ENCODE measurements at regions not wholly inside any gene's neighbourhood (a gene's known extent, or its start where the extent isn't known, plus 50 kb on each side); places are given as distances from the start of the nearest gene placed in this dataset.
"Not testable (repeated sequence)": the region's sequence is repeated elsewhere in the genome, so short reads cannot be mapped to it uniquely, and the experiment has no call there.

DNA sequence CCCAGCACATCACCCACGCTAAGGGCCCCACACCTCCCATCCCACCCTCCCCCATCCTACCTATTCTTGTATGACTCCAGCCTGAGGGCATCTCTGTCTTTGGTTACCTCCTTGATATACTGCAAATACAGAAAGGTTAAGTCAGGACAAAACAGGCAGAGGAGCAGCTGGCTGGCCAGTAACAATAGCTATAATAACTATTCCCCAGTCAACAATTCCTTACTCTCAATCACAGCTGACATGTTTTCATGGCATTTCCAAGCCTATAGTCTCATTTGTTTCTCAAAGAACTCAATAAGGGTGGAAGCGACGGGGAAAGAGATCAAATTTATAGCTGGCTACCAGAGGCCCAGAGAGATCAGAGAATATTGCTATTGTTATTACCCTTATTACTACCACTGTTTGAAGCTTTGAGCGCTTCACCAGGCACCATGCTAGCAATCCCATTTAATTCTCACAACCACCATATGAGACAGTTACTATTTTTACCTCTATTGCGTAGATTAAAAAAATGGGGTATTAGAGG is 93.0 kb upstream of the C2CD4B start:
- ATAC-seq (no peak), DNase-seq (ENCODE audit: low spot score in 2 of 2) (no peak)
- Mint-ChIP-seq H3K9me3 (peaks cover 14 to 21% of the 10 kb centered on the region in 2 donors), H3K27ac (no peak overlapping the region), H3K36me3 (peaks cover 18 to 19% of the 10 kb centered on the region in 2 donors)

GRCh38 chr15:62262305-62262941 is 97.3 kb upstream of the C2CD4B start:
- peak in 1 of 2 donors; percentile 22 for ATAC-seq
- H3K9me3 Mint-ChIP-seq: peaks cover 26 to 31% of the 10 kb centered on the region in 2 donors
- no peak for DNase-seq (ENCODE audit: low spot score in 2 of 2)
- H3K27ac Mint-ChIP-seq: peak overlapping the region; percentile 86 to 97
- H3K36me3 Mint-ChIP-seq: peaks cover 29 to 31% of the 10 kb centered on the region in 2 donors

DNA sequence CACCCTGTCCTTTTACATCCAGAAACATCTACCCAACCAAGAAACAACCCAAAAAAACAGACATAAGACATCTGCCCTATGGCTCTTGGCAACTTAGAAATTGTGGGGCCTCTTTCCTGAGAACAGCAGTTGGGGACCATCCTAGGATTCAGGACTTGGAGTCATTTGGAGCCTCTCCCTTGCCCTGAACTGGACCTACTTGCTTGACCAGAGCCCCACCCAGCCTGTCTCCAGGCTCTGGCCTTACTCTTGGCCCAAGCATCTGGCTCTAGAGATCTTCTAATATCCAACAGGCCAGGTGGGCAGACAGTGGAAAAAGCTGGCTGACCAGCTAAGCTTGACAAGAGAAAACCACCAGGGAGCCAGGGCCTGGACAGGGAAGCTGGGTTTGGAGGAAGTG is 99.1 kb upstream of the C2CD4B start:
- peaks cover 37 to 42% of the 10 kb centered on the region in 2 donors for H3K9me3 Mint-ChIP-seq
- H3K27ac Mint-ChIP-seq: peak overlapping the region in 1 of 2 donors; percentile 86
- ATAC-seq (no peak), DNase-seq (ENCODE audit: low spot score in 2 of 2) (no peak)
- peaks cover 41 to 43% of the 10 kb centered on the region in 2 donors for H3K36me3 Mint-ChIP-seq

GRCh38 chr15:62269504-62269903 is 104.4 kb upstream of the C2CD4B start:
- ATAC-seq (no peak), DNase-seq (ENCODE audit: low spot score in 2 of 2) (no peak)
- H3K36me3 Mint-ChIP-seq: peaks cover 22 to 39% of the 10 kb centered on the region in 2 donors
- H3K27ac Mint-ChIP-seq: no peak overlapping the region
- peaks cover 21 to 25% of the 10 kb centered on the region in 2 donors for H3K9me3 Mint-ChIP-seq

DNA sequence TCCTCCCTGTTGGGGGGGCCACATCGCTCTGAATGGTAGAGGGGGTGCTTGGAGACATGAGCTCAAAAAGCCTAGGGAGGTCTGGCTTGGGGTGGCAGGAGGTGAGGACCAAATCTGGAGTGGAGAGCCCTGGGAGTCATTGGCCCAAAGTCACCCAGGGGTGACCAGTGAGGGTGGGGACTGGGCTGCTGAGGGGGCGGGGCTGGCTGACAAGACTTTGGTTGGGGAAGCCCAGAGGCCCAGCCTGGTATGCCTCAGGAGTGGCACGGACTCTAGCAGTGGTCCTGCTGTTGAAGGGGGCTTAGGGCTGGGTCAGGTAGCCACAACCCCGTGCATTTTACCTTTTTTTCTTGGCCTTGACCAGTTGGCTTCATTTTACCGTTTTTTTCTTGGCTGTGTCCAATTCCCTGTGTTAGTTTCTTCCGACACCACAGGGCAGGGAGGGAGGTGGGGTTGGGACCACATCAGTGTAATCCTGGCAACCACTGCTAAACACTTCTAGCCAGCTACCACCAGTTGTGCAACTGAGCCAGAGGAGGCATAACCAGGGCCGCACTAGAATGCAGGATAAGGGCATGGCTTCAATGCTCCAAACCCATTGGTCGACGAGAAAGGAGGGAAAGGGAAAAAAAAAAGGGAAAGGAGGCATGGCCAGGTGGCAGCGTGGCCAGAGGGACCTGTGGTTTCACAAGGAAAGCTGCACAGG is 105.3 kb upstream of the C2CD4B start:
- peaks cover 22 to 39% of the 10 kb centered on the region in 2 donors for H3K36me3 Mint-ChIP-seq
- ATAC-seq: no peak
- DNase-seq (ENCODE audit: low spot score in 2 of 2): no peak
- peaks cover 21 to 25% of the 10 kb centered on the region in 2 donors for H3K9me3 Mint-ChIP-seq
- no peak overlapping the region for H3K27ac Mint-ChIP-seq

DNA sequence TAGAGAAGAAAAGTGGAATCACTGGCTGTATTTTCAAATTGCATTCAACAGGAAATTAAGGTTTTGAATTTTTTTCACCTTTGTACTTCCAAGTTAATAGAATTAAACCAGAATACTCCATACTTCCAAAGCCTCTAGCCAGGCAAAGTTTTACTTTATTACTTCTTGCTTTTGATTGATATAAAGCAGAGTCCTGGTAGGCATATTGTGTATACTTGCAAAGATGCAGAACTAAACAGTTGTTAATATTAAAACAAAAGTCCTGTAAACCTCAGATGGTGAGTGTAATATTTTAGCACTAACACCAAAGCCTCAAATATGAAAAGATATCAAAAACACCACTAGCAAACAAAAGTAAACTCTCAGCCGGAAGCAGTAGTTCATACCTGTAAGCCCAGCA is 107.2 kb upstream of the C2CD4B start:
- ATAC-seq (no peak), DNase-seq (ENCODE audit: low spot score in 2 of 2) (no peak)
- Mint-ChIP-seq H3K36me3 (peaks cover 18 to 26% of the 10 kb centered on the region in 2 donors), H3K27ac (no peak overlapping the region), H3K9me3 (peaks cover 16 to 20% of the 10 kb centered on the region in 2 donors)

DNA sequence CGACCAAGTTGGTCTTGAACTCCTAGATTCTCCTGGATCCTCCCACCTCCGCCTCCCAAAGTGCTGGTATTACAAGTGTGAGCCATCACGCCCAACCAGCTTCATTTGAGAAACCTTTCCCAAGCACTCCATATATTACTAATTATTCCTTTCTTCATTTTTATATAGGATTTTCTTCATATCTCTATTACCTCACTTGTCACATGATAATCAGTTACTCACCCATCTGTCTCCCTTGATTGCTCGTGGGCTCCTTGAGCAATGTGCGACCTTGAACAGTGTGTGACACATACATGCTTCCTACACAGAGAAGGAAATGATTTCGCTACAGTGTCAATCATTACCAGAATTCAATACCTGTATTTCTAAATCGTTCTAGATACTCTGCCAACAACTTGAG is 110.7 kb upstream of the C2CD4B start:
- H3K36me3 Mint-ChIP-seq: peaks cover 0 to 5% of the 10 kb centered on the region in 2 donors
- no peak for DNase-seq (ENCODE audit: low spot score in 2 of 2)
- ATAC-seq: no peak
- no peaks in the 10 kb centered on the region for H3K9me3 Mint-ChIP-seq
- H3K27ac Mint-ChIP-seq: no peak overlapping the region

- no peak for ATAC-seq
- DNase-seq (ENCODE audit: low spot score in 2 of 2): no peak
- H3K27ac Mint-ChIP-seq: no peak overlapping the region
- no peaks in the 10 kb centered on the region for H3K9me3 Mint-ChIP-seq
- H3K36me3 Mint-ChIP-seq: no peaks in the 10 kb centered on the region
These were observed 112.8 kb upstream of the C2CD4B start for GRCh38 chr15:62277816-62278394.

- no peak overlapping the region for H3K27ac Mint-ChIP-seq
- DNase-seq (ENCODE audit: low spot score in 2 of 2) (no peak), ATAC-seq (no peak)
- no peaks in the 10 kb centered on the region for H3K9me3 Mint-ChIP-seq
- no peaks in the 10 kb centered on the region for H3K36me3 Mint-ChIP-seq
These were observed 113.4 kb upstream of the C2CD4B start for GRCh38 chr15:62278534-62278933.

- ATAC-seq (no peak), DNase-seq (ENCODE audit: low spot score in 2 of 2) (no peak)
- Mint-ChIP-seq H3K36me3 (no peaks in the 10 kb centered on the region), H3K27ac (no peak overlapping the region), H3K9me3 (no peaks in the 10 kb centered on the region)
These were observed 114.0 kb upstream of the C2CD4B start for GRCh38 chr15:62279041-62279440.

DNA sequence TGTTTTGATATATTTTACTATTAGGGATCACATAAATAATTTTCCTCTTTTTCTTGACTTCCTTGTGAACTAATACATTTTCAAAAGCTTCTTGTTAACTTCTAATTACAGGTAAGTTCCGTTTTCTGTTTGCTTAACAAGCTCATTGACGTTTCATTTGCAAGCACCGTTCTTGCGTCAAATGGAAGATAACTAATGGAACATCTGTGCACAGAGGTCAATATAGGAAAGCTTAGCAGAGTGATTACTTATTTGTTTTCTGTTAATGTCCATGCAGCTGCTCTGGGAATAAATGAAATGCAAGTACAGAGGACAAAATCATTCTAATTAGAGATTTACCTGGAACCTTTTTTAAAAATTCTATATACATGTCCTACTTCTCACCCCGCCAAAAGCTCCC is 115.5 kb upstream of the C2CD4B start:
- no peaks in the 10 kb centered on the region for H3K36me3 Mint-ChIP-seq
- ATAC-seq (no peak), DNase-seq (ENCODE audit: low spot score in 2 of 2) (no peak)
- H3K27ac Mint-ChIP-seq: no peak overlapping the region
- H3K9me3 Mint-ChIP-seq: no peaks in the 10 kb centered on the region

DNA sequence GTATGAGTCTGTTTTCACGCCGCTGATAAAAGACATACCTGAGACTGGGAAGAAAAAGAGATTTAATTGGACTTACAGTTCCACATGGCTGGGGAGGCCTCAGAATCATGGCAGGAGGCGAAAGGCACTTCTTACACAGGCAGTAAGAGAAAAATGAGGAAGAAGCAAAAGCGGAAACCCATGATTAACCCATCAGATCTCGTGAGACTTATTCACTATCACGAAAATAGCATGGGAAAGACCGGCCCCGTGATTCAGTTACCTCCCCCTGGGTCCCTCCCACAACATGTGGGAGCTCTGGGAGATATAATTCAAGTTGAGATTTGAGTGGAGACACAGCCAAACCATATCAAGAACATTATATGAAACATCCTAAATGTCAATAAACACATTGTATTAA is 116.7 kb upstream of the C2CD4B start:
- not testable (repeated sequence) for H3K27ac Mint-ChIP-seq; DNase-seq (ENCODE audit: low spot score in 2 of 2); ATAC-seq; H3K9me3 Mint-ChIP-seq; H3K36me3 Mint-ChIP-seq

DNA sequence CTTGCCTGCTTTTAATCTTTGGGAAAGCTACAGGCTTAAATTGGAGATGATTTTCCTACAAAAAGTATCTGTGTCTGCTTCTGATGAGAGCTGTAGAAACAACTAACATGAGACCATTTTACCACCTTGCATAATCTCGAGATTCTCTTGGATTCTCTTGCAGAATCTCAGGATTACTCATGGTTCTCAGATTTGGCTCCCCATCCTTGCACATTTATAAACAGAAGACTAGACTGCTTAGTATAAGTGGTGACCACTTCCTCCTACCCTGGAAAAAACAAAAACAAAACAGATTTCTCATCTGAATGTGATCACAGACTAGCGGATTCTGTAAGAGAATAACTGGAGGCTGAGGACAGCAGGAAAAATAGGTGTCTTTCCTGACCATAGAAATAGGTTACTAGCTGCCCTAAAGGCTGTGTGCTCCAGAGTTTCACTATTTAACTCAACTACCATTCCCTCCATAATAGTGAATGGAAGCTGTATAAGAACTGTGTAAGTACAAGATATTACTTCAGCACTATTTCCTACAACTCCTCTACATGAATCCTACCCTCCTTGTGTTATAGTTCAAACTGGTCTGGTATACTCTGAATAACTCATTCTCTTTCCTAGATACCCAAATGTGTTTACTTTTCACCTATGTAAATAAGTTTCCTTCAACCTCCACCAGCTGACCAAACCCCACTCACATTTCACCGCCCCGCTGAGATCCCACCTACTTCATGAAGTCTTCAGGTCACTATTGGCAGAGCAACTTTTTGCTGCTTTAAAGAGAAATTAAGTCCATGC is 122.2 kb upstream of the C2CD4B start:
- Mint-ChIP-seq H3K9me3 (no peaks in the 10 kb centered on the region), H3K27ac (no peak overlapping the region), H3K36me3 (no peaks in the 10 kb centered on the region)
- DNase-seq (ENCODE audit: low spot score in 2 of 2) (no peak), ATAC-seq (no peak)

DNA sequence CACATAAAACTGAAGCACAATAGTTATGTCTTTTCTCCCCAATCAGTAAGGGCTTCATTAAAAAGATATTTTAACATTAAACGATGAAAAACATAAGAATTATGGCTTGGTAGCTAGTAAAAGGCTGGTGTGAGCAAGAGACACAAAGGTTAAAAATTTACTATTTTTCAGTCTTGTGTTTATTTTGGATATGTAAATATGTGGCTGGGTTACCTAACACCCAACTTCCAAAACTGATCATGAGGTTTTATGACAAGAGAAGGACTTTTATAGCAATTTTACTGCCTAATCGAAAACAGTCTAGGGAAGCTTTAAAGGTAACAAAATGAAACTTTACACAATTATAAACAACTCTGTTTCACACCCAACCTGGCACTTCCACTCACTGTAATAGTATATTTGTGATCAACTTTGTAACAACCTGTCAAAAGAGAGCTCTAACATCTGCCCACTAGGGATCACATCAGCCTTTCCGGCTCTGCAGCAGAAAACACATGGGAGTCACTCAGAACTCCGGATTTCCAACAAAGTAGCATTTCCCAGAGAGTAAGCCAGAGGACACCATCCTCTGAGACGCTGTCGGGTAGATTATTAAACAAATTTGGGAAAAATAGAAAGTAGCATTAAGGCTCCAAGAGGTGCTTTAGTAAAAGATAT is 123.4 kb upstream of the C2CD4B start:
- Mint-ChIP-seq H3K9me3 (peaks cover 0 to 3% of the 10 kb centered on the region in 2 donors), H3K27ac (no peak overlapping the region), H3K36me3 (peaks cover 0 to 5% of the 10 kb centered on the region in 2 donors)
- no peak for ATAC-seq
- no peak for DNase-seq (ENCODE audit: low spot score in 2 of 2)

DNA sequence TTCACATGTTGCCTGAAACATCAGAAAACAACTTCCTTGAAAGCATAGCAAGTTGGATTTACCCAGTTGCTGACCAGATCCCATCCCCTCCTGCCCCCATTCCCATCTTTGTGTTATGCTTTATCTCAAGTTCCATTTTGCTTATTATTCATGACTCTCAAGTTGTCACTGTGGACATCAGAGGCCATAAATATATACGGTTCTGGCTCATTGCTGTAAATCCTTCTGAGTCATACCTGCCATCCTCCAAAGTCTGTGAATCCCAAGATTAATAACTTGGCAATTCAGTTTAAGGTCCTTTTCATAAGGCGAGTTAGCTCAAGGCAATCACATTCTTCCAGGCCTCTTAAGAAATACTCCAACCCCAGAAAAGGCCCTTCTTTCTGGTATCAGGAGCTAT is 126.2 kb upstream of the C2CD4B start:
- no peak for ATAC-seq
- H3K36me3 Mint-ChIP-seq: peaks cover 0 to 5% of the 10 kb centered on the region in 2 donors
- no peak overlapping the region for H3K27ac Mint-ChIP-seq
- peaks cover 0 to 8% of the 10 kb centered on the region in 2 donors for H3K9me3 Mint-ChIP-seq
- no peak for DNase-seq (ENCODE audit: low spot score in 2 of 2)

DNA sequence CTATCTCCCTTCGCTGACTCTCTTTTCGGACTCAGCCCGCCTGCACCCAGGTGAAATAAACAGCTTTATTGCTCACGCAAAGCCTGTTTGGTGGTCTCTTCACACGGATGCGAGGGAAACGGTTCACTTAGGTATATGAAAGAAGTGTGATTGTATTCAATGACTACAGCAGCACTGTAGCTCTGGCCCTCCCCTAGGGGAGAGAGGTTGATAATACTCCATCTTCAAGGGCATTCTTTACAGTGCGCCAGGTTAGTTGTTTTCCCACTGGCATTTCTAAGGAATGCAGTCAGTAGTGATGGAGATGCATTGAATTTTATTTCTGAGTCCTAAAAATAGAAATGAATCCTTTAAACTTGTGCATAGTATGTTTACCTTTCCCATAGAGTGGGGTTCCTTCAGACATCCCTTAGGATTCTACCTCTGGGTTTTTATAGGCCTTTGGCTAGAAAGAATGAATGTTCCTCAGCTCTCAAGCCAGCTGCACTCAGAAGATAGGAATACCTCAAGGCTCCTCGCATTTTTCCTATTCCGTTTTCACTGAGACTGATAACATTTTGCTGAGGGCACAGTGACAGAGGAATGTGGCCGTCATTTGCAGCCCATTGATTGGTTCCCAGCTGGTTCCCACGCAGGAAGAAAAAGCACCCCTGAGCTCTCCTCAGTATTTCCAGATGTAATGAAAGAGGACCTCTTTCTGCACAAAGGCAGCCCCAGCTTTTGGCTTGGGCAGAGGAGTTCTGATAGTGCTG is 131.8 kb upstream of the C2CD4B start:
- ATAC-seq (no peak), DNase-seq (ENCODE audit: low spot score in 2 of 2) (no peak)
- Mint-ChIP-seq H3K36me3 (peaks cover 0 to 5% of the 10 kb centered on the region in 2 donors), H3K27ac (no peak overlapping the region), H3K9me3 (peaks cover 0 to 8% of the 10 kb centered on the region in 2 donors)
